Middle frontal gyrus (tissue), 1 donor: ENCODE measurements at regions not wholly inside any gene's neighbourhood (a gene's known extent, or its start where the extent isn't known, plus 50 kb on each side); places are given as distances from the start of the nearest gene placed in this dataset.
A peak's percentile ranks its signal among the peaks of the same experiment; 100 is the strongest.
"Not testable (repeated sequence)": the region's sequence is repeated elsewhere in the genome, so short reads cannot be mapped to it uniquely, and the experiment has no call there.

Experiments
- DNase-seq: peaks from one replicate; pipeline ENCODE4 v3.0.0-alpha.2; 2015; ENCODE audit warnings: low spot score; ENCODE audit errors: extremely low spot score

- no peak for DNase-seq
Measured at GRCh38 chr1:81299892-81300291, 500.8 kb upstream of the ADGRL2 start.

DNA sequence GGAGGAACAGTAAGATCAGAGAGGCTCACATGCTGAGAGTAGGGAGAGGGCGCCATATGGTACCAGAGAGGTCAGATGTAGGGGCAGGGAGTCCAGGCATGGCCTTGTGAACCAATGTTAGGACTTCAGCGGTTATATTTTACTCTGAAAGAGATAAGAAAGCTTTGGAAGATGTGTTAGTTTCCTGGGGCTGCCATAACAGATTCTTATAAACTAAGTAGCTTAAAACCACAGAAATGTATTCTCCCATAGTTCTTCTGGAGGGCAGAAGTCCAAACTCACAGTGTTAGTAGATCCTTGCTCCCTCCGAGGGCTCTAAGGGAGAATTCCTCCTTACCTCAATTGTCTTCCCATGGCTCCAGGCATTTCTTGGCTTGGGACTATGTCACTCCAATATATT is 502.5 kb upstream of the ADGRL2 start:
- DNase-seq = no peak

- DNase-seq = no peak
Measured at GRCh38 chr1:81296601-81297000, 504.1 kb upstream of the ADGRL2 start.

DNA sequence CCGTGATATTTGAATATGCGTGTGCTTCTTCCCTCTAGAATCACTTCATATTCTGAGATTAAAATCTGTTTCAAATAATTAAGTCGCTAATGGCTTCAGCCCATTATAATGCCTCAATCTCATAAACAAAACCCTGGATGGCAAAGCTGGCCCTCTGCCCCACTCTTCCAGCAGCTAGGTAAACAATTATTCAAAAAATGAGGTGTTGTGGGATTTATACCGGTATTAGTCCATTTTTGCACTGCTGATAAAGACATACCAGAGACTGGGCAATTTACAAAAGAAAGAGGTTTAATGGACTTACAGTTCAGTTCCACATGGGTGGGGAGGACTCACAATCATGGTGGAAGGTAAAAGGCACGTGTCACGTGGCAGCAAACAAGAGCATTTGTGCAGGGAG is 510.4 kb upstream of the ADGRL2 start:
- no peak for DNase-seq

DNA sequence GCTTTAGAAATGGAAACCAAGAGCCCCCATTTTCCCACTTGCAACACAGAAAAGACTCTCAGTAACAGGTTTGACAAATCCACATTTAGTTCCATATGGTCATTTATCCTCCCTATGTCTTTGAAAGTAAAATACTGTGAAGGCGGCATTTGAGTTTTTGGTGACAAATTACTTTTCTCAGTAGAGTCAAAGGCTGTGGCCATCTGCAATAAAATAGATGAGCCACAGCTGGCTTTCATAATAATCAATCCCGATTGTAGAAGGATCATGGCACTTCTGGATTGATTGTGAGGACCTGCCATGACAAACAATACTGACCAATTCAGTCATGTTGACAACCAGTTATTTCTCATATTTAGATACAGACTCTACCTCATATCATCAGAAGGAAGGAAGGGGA is 512.0 kb upstream of the ADGRL2 start:
- DNase-seq = no peak

GRCh38 chr1:81287411-81288080 is 513.2 kb upstream of the ADGRL2 start:
- DNase-seq = no peak

GRCh38 chr1:81270051-81270450 is 530.7 kb upstream of the ADGRL2 start:
- no peak for DNase-seq

DNA sequence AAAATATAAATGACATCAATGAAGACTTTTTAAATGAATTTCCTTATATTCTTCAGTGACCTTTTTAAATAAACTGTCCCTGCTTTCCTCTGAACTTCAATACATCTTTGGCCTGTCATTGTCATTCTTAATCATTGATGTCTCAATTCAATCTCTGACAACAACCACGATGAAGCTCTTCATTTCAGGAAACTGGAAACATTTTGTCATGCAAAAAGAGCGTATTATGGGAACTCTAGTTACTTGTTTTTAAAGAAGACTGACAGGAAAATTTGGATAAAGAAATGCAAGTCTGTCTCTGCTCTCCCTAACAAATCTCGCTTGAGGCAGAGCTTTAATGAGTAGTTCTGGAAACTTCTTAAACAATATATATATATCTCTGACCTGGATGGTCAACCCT is 535.8 kb upstream of the ADGRL2 start:
- DNase-seq = no peak

DNA sequence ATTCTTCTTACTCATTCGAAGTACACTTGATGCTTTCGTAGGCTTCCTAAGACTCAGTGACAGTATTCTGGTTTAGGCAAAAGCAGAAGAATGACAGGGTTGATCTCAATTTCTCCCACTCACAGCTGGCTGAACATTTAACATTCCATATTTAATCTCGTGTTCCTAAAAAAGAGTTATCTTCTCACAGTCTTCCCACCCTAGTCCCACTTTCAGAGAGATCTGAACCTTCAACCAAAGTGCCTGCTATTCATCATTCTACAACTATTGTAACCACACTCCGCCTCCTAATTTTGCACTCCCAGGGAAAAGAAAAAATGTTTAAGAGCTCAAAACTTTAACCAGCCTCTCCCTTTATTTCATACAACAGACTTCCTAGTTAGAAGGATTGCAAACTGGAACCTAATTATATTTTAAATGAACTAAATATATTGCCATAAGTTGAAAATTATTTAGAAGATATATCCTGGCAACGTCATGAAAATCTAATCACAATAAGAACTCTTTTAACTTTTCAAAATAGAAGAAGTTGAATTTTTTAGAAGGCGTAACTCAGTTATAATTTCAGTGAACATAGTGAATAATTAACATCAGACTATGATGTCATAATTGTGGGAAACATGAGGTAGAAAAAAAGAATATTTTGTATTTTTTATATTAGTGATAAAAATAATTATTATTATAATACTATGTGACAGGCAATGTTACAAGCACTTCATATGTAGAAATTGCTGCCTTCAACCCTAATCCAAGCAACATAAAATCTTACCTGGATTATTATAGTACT is 540.9 kb upstream of the ADGRL2 start:
- DNase-seq = peak; percentile 37

DNA sequence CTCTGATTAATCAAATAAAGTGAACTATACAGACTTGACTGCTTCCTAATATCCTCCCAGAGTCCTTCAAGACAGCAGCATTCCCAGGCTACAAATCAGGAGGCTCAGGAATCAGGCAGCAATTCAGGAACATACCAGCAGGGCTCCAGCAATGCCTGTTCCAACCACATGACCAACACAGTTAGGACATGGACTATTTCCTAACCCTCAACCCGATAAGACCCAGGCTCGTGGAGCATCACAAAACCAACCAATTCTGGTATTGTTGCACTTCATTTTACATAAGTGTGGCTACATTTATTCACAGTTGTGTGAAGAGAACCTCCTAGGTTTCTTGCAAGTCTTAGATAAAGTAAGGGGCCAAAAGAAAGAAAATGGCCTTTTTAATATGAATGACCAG is 546.2 kb upstream of the ADGRL2 start:
- no peak for DNase-seq

DNA sequence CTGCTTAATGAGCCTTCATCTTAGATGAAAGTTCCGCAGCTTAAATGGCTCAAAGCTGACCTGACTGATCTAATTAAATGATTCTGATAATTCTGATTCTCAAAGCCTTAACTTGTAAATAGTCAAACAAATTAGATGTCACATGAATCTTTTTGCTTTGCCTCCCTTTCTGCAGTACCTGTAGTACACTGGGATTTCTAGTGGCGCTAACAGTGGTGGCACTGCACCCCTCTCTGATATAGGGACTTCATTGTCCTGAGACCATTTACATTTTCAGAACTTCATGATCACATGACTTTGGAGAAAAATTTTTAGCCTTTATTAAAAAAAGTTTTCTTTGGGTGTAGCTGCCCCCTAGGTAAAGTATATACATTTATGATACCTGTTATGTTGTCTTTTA is 546.7 kb upstream of the ADGRL2 start:
- DNase-seq = no peak

- DNase-seq = no peak
Measured at GRCh38 chr1:81252471-81253151, 548.1 kb upstream of the ADGRL2 start.

DNA sequence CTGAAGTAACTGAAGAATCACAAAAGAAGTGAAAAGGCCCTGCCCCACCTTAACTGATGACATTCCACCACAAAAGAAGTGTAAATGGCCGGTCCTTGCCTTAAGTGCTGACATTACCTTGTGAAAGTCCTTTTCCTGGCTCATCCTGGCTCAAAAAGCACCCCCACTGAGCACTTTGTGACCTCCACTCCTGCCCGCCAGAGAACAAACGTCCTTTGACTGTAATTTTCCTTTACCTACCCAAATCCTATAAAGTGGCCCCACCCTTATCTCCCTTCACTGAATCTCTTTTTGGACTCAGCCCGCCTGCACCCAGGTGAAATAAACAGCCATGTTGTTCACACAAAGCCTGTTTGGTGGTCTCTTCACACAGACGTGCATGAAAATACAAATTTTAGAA is 549.9 kb upstream of the ADGRL2 start:
- not testable (repeated sequence) for DNase-seq

GRCh38 chr1:81245084-81245715 is 555.5 kb upstream of the ADGRL2 start:
- DNase-seq = not testable (repeated sequence)

DNA sequence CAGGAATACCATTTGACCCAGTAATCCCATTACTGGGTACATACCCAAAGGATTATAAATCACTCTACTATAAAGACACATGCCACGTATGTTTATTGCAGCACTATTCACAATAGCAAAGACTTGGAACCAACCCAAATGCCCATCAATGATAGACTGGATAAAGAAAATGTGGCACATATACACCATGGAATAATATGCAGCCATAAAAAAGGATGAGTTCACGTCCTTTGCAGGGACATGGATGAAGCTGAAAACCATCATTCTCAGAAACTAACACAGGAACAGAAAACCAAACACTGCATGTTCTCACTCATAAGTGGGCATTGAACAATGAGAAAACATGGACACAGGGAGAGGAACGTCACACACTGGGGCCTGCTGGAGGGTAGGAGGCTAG is 556.1 kb upstream of the ADGRL2 start:
- not testable (repeated sequence) for DNase-seq

DNA sequence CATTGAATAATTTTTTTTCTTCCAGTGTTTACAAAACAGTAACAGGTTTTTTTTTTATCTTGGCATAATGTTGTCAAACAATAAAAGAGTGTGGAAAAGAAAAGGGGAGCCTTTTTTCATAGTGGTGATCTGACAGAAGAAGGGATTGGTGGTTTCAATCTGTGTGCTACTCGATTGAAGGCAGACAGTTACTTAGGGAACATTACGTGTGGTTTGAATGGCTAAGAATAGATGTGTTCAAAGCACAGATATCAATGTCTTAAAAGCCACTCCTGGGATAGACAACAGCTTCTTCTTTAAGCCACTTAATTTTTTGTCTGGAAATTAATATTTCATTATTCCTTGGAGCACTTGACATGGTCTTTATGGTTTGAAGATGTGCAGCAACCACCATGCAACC is 558.6 kb upstream of the ADGRL2 start:
- no peak for DNase-seq

- DNase-seq = no peak
Measured at GRCh38 chr1:81238129-81238528, 562.6 kb upstream of the ADGRL2 start.

GRCh38 chr1:81237473-81238089 is 563.2 kb upstream of the ADGRL2 start:
- no peak for DNase-seq

- no peak for DNase-seq
Measured at GRCh38 chr1:81234237-81234636, 566.5 kb upstream of the ADGRL2 start.

DNA sequence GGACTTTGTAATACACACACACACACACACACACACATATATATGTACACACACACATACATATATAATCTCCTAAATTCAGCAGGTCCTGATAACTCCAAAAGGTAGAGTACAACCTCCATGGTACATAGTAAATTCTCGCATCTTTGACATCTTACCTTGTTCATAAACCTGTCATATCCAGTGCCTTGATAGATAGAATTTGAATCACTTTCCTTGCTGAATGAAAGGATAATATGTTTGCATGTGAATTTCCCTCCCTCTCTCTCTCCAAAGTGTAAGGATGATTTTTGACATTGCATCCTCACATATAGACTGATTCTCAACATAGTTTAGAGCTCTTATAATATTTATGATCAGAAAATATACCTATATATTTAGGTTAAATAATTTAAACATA is 567.1 kb upstream of the ADGRL2 start:
- DNase-seq = no peak

DNA sequence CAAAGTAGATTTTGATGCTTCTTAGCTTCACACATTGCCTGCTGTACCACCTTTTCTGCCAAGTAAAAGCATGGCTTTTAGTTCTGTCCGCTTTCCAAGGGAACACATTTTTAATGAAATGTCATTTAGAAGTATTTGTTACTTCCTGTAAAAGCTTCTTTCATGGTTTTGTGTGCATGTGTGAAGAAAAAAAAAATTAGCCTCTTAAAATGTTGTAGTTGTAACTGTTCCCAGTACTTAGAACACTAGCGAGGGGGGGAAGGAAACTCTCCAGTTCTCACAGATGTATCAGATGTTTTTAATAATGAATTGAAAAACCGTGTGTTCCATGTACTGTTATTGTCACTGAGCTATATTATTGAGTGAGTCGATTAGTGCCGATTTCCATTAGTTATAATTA is 568.3 kb upstream of the ADGRL2 start:
- no peak for DNase-seq

DNA sequence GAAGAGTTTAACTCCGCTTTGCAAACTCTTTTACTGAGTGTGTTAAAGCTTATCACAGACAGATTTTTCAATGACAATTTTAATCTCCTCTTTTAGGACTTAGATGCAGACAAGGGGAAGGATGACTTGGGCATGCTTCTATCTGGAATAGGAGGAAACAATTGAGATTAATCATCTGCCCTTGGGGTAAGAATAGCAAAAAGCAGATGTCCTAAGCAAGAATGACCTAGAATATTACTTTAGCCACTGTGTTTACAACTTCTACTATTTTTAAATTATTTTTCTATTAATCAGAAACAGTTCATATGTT is 569.0 kb upstream of the ADGRL2 start:
- no peak for DNase-seq
